ENCODE measurements at regions not wholly inside any gene's neighbourhood (a gene's known extent, or its start where the extent isn't known, plus 50 kb on each side); places are given as distances from the start of the nearest gene placed in this dataset.

DNA sequence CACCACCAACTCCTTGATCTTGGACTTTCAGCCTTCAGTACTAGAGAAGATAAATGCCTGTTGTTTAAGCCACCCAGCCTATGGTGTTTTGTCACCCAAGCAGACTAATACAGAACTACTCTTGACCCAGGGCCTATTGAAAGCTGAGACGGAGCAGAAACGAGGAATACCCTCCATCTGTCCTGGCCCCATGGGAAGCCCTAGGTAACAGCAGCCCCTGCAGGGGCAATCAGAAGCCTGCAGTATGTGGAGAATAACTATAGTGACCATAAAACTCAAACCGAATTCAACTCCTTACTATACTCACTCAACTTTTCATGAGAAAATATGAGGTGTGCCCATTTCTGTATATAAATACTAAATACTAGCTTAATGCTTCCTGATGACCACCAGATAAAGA is 307.4 kb downstream of the NUAK1 start:
- no peaks in the 10 kb centered on the region for H3K27me3 ChIP-seq
- TF ChIP-seq POLR2A (IDR thresholded peaks at IDR 0.05) (no peak), POLR2AphosphoS5 (IDR thresholded peaks at IDR 0.05) (no peak), EP300 (IDR thresholded peaks at IDR 0.05) (no peak)
- TF ChIP-seq, protein P1, sequence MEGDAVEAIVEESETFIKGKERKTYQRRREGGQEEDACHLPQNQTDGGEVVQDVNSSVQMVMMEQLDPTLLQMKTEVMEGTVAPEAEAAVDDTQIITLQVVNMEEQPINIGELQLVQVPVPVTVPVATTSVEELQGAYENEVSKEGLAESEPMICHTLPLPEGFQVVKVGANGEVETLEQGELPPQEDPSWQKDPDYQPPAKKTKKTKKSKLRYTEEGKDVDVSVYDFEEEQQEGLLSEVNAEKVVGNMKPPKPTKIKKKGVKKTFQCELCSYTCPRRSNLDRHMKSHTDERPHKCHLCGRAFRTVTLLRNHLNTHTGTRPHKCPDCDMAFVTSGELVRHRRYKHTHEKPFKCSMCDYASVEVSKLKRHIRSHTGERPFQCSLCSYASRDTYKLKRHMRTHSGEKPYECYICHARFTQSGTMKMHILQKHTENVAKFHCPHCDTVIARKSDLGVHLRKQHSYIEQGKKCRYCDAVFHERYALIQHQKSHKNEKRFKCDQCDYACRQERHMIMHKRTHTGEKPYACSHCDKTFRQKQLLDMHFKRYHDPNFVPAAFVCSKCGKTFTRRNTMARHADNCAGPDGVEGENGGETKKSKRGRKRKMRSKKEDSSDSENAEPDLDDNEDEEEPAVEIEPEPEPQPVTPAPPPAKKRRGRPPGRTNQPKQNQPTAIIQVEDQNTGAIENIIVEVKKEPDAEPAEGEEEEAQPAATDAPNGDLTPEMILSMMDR (IDR thresholded peaks at IDR 0.05) = no peak
- 83% methylated on average over 2 of the region's 3 CpGs; no CpG with 5 or more reads in 1 of the 2 donors for WGBS, 2 donors (ENCODE audit: low coverage in 1 of 2)

DNA sequence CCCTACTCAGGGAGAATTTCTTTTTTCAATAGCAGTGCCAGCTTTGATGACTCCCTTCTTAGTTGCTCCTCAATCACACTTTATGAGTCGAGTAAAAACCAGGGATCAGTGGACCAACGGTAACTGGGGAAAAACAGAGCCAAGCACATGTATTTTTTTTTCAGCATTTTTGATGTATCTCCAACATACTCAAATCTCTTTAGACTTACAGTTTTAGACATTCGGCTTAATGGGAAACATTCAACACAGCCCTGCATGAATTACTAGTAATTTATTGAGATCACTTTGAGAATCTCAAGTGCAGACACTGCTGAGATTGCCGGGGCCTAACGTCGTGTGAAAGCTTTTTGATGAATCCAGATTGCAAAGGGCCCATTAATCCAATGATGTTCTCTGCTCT is 306.7 kb downstream of the NUAK1 start:
- Histone ChIP-seq H3K4me3 (no peak overlapping the region), H3K27ac (no peak overlapping the region), H3K36me3 (no peaks in the 10 kb centered on the region), H3K4me1 (no peaks in the 10 kb centered on the region), H3K9me3 (no peaks in the 10 kb centered on the region), H3K27me3 (no peaks in the 10 kb centered on the region)
- ATAC-seq = no peak
- WGBS, 2 donors (ENCODE audit: low coverage in 1 of 2) = 95 to 96% methylated on average over 4 of the region's 6 CpGs
- no peak for TF ChIP-seq POLR2A (IDR thresholded peaks at IDR 0.05)
- no peak for TF ChIP-seq EP300 (IDR thresholded peaks at IDR 0.05)
- TF ChIP-seq, protein P1 (IDR thresholded peaks at IDR 0.05) = no peak
- no peak for TF ChIP-seq POLR2AphosphoS5 (IDR thresholded peaks at IDR 0.05)

More for the DNA sequence above, 307.4 kb downstream of the NUAK1 start:
- Histone ChIP-seq H3K9me3 (no peaks in the 10 kb centered on the region), H3K4me1 (no peaks in the 10 kb centered on the region), H3K27ac (no peak overlapping the region), H3K36me3 (no peaks in the 10 kb centered on the region), H3K4me3 (no peak overlapping the region)
- no peak for ATAC-seq

DNA sequence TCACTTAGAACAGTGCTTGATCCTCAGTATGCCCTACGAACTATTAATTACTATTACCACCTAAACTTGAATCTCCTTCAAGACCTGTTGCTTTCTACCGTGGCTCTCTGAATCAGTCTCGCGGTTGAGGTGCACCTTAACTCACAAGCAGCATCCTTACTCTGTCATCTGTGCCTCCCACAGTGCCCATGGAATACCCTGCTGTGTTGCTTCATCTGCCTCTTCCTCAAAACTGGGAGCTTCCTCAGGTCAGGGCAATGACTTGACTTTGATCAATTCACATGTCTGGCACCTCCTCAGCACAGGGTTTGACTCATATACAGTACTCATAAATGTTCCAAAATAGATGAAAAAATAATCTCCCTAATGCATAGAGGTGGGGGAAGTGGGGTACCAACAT is 305.9 kb downstream of the NUAK1 start:
- Histone ChIP-seq H3K27ac (no peak overlapping the region), H3K27me3 (no peaks in the 10 kb centered on the region), H3K4me3 (no peak overlapping the region), H3K36me3 (no peaks in the 10 kb centered on the region), H3K9me3 (no peaks in the 10 kb centered on the region), H3K4me1 (no peaks in the 10 kb centered on the region)
- no peak for ATAC-seq
- TF ChIP-seq, protein P1 (IDR thresholded peaks at IDR 0.05) = no peak
- no peak for TF ChIP-seq POLR2AphosphoS5 (IDR thresholded peaks at IDR 0.05)
- TF ChIP-seq EP300 (IDR thresholded peaks at IDR 0.05) = no peak
- TF ChIP-seq POLR2A (IDR thresholded peaks at IDR 0.05) = no peak
- WGBS, 2 donors (ENCODE audit: low coverage in 1 of 2) = 80 to 84% methylated on average over 4 of the region's 4 CpGs

DNA sequence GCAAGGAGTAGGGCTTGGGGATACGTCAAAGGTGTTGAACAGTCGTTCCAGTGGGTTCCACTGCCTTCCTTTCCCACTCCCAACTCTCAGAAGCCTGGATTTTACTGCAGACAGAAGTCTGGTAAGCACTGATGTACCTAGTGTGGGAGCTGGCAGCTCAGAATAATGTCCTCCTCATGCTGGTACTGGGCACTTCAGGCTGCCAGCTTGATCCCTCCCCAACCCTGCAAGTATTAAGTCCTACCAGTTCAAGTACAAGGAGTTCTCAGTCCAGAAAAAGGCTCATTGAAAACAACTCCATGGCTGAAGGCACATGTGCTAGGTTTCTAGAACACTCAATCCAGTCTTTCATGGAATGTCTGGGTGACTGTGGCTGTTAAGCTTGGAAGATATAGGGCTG is 304.3 kb downstream of the NUAK1 start:
- Histone ChIP-seq H3K27ac (no peak overlapping the region), H3K9me3 (no peaks in the 10 kb centered on the region), H3K4me1 (no peaks in the 10 kb centered on the region), H3K36me3 (no peaks in the 10 kb centered on the region), H3K27me3 (no peaks in the 10 kb centered on the region), H3K4me3 (no peak overlapping the region)
- TF ChIP-seq, protein P1 (IDR thresholded peaks at IDR 0.05) = no peak
- no peak for TF ChIP-seq POLR2A (IDR thresholded peaks at IDR 0.05)
- WGBS, 2 donors (ENCODE audit: low coverage in 1 of 2) = no CpG with 5 or more reads among the region's 2 CpGs
- no peak for ATAC-seq

DNA sequence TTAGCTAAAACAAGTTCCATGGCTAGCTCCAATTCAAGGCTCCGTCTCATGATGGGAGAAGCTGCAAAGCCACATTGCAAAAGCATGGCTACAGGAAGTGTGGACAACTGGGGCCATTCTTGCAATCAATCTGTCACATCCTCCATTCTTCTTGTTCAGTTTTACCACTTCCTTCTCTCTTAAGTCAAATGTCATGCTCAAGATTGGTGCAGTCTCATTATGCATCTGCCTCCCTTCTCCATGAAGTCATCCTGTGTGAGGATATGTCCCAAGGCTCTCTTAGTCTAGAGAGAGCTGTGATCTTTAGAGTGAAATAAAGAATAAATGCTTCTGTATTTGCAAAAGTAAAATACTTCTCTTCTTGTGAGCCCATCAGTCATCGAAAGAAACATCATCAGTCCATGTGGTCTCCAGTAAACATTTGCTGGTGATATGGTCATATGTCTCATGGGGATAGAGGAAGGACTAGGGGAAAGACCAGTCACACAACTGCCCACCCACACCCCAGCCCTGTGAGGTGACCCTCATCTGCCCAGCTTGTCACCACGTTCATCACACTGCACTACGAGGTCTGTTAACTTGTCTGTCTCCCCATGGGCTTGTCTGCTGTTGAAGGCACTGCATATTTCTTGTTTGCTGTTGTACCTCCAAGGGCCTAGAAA is 303.0 kb downstream of the NUAK1 start:
- Histone ChIP-seq H3K9me3 (no peaks in the 10 kb centered on the region), H3K27ac (no peak overlapping the region), H3K36me3 (no peaks in the 10 kb centered on the region), H3K4me3 (no peak overlapping the region), H3K4me1 (no peaks in the 10 kb centered on the region), H3K27me3 (no peaks in the 10 kb centered on the region)
- ATAC-seq = no peak
- no peak for TF ChIP-seq POLR2AphosphoS5 (IDR thresholded peaks at IDR 0.05)
- TF ChIP-seq, protein P1 (IDR thresholded peaks at IDR 0.05) = no peak
- TF ChIP-seq EP300 (IDR thresholded peaks at IDR 0.05) = no peak
- no peak for TF ChIP-seq POLR2A (IDR thresholded peaks at IDR 0.05)
- WGBS, 2 donors (ENCODE audit: low coverage in 1 of 2) = 96% methylated on average over 3 of the region's 4 CpGs
